GM11168 (cell line): ENCODE measurements at regions not wholly inside any gene's neighbourhood (a gene's known extent, or its start where the extent isn't known, plus 50 kb on each side); places are given as distances from the start of the nearest gene placed in this dataset.

Experiments
- in situ Hi-C: fragments of 300-500 bp; cut with MboI; formaldehyde crosslinking; loops from one replicate; pipeline ENCODE4 v1.12.0; 2022; ENCODE audit warnings: low sequenced_read_pairs; ENCODE audit not compliant: unreplicated experiment

DNA sequence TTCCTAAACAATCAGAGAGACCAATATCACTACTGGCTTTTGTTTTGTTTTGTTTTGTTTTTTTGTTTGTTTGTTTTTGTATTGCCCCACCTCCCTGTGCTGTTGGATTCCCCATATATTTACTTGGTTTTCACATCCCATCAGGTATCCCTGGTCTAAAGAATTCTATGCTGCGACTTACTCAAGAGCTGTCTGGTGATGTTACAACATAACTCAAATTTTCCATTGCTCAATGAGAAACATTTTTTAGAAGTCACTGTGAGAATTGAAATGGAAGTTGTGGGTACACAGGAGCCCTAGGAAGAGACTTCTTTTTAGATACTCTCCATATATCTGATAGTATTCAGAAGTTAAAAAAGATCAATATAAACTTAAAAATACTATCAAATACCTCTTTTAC lies 181.4 kb downstream of the KLF5 start:
- in situ Hi-C loops, result no loop called here

GRCh38 chr13:73235385-73235784 lies 176.6 kb downstream of the KLF5 start:
- in situ Hi-C loops, result no loop called here

DNA sequence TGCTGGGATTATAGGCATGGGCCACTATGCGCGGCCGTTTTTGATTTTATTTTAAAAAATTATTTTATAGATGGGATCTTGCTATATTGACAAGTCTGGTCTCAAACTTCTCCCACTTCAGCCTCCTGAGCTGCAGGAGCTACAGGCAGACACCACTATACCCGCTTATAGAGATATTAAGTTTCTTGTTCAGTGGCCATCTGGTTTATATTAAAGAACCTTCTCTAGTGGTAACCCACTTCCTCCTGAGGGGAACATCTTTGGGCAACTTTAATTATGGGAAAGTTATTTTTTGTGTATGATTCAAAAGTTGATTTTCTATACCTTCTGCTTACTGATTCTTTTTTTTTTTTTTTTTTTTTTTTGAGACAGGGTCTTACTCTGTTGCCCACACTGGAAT lies 172.7 kb downstream of the KLF5 start:
- in situ Hi-C loops, result no loop called here

DNA sequence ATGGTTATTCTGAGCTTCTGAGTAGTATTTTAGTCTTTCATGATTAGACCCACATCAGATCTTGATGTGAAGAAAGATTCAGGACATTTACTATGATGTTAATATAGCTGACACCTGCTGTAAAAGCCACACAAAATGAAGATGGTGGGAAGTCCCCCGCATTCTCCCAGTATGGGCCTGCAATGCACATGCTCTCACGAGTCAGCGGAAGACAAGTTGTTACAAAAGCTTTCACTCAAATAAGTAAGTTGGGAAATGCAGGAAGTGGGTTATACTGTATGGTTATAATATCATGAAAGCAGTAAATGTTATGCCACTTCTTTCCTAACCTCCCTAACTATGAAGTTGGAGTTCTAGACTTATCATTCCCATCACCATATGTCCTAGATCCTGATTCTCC lies 171.9 kb downstream of the KLF5 start:
- in situ Hi-C loops, result no loop called here

DNA sequence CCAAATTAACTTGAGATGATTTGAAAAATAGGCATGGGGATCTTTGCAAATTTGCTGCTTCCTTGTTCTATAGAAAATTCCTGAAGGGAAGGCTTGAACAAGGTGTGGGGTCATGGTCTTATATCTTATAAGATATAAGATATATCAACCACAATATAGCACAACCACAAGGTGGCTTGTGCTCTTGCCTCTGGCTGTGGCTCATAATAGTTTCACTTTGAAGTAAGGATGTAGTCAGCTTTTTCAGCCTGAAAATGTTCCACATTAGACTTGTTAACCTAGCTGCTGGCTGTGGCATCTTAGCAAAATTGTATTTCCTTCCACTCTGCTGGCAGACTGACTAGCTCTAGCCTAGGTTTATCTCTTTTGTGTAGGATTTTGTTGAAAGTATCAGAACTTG lies 169.7 kb downstream of the KLF5 start:
- in situ Hi-C loops, result no loop called here

GRCh38 chr13:73225990-73226389 lies 167.2 kb downstream of the KLF5 start:
- in situ Hi-C loops, result no loop called here

- in situ Hi-C loops, result no loop called here
These were observed 165.9 kb downstream of the KLF5 start for GRCh38 chr13:73224703-73225102.

DNA sequence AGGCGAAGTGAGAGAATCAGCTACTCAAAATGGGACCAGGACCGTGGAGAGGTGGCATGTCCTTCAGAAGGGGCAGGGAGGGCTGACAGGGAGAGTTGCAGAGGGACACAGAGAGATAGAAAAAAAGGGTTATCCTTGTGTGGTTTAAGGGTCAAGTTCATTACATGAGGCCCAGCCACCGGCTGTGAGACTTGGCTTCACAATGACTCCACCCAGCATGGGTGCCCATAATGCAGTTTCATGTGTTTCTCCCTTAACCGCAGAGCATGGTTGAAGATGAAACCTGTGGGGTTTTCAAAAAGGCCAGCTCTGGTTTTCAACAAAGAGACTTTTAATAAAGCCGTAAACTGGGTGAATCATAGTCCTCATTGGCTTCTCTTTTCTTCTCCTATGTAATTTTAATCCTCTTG lies 164.6 kb downstream of the KLF5 start:
- in situ Hi-C loops, result no loop called here

- in situ Hi-C loops, result no loop called here
These were observed 164.0 kb downstream of the KLF5 start for GRCh38 chr13:73222627-73223305.

DNA sequence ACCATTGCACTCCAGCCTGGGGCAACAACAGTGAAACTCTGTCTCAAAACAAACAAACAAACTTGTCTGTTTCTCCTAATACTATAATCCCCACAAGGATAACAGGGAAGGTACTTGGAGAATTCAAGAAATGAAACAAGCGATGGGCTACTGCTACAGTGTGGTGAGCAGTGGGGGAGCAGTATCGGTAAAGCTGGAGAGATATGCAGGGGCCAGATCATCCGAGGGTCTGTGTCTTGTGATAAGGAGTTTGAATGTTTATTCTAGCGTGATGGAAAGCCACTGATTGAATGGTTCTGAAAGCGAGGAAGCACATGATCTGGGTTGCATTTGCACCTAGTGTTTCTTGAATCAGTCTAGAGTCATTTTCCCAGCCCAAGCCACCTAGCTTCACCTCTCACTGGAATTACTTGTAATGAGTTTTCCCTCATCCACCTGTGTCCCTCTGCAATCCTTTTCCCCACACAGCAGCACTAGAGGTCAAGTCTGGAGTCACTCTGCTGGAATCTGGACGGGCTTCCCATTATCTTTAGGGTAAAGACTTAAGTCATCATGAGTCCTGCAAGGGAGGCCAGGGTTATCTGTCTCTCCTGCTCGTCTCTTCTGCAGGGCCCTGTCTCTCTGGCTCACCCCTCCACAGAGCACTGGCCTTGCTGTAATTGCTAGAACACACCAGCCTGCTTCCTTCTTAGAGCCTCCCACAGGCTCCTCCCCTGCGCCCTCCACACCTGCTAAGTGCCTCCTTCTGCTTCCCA lies 162.3 kb downstream of the KLF5 start:
- in situ Hi-C loops, result no loop called here

GRCh38 chr13:73218181-73218580 lies 159.4 kb downstream of the KLF5 start:
- in situ Hi-C loops, result no loop called here

GRCh38 chr13:73216381-73216831 lies 157.6 kb downstream of the KLF5 start:
- in situ Hi-C loops, result no loop called here

DNA sequence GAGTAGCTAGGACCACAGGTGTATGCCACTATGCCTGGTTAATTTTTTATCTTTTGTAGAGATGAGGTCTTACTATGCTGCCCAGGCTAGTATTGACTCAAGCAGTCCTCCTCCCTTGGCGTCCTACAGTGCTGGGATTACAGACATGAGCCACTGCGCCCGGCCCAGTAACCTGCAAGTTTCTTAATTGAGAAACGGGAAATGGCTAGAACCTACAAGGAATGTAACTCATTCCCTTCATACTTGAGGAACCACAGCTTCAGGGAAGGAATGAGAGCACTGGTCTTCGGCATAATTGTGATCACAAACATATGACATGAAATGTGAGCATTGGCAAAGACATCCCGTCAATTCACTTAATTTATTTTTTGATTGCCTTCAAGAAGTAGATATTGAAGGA lies 157.0 kb downstream of the KLF5 start:
- in situ Hi-C loops, result no loop called here

DNA sequence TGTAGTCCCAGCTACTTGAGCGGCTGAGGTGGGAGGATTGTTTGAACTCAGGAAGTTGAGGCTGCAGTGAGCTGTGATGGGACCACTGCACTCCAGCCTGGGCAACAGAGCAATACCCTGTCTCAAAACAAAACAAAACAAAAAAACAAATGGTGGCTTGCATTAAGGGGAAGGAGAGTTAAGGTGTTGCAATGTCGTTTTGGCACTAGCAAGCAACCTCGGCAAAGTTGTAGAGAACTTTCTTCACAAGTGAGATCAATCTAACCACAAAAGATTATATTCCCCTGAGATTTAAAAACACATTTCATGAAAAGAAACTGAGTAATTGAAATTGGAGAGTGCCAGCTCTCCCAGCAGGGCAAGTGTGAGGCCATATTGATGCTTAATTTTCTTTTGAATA lies 153.7 kb downstream of the KLF5 start:
- in situ Hi-C loops, result no loop called here

DNA sequence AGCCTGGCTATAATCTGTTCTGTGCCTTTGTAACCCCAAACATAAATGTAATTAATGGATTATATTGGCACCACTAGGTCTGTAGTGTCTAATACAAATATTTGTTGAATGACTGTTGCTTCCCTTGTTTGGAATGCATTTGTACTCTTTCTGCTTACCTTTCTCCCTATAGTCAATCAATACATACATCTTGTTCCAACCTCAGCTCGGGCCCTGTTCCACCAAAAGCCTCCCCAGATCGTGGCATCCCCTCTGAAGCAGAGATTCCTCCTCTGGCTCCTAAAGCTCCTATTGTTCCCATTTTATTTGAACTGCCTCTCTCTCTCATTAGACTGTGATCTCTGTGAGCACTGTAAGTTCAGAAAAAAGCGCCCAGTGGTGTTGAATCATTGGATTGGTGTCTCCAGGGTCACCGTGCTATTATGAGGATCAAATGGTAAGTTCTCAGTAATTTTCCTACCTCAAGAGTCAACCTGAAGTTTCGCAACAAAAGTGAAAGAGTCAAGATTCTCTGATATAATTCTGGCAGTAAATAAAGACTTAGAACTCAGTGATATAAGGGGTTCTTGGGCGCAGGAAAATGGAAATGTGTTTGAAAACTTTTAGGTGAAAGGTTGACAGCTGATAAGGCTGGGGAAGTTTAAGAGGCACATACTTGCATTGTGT lies 151.5 kb downstream of the KLF5 start:
- in situ Hi-C loops, result no loop called here

- in situ Hi-C loops, result no loop called here
These were observed 146.1 kb downstream of the KLF5 start for GRCh38 chr13:73204952-73205351.

- in situ Hi-C loops, result no loop called here
These were observed 142.8 kb downstream of the KLF5 start for GRCh38 chr13:73201626-73202025.

- in situ Hi-C loops, result no loop called here
These were observed 140.2 kb downstream of the KLF5 start for GRCh38 chr13:73198991-73199411.

- in situ Hi-C loops, result no loop called here
These were observed 136.3 kb downstream of the KLF5 start for GRCh38 chr13:73195091-73195490.

DNA sequence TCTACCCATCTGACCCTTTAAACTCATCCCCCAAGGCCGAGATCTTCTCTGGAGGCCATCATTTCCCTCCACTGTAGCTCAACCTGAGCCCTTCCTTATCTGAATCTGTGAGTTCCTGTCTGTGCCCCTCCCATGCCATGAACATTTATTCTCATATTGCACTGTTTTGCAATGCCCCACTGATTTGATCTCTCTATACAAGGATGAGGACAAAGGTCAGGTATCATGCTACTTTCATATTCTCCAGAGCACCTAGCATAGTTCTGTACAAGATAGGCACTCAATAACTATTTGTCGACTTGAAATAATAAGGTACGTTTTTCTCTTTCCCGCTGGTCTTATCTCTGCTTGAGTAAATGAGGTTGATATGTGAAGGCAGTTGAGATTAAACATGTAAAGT lies 135.5 kb downstream of the KLF5 start:
- in situ Hi-C loops, result no loop called here

- in situ Hi-C loops, result no loop called here
These were observed 134.7 kb downstream of the KLF5 start for GRCh38 chr13:73193554-73193953.
